HuH-7.5 (cell line): ENCODE measurements at regions not wholly inside any gene's neighbourhood (a gene's known extent, or its start where the extent isn't known, plus 50 kb on each side); places are given as distances from the start of the nearest gene placed in this dataset.
A peak's percentile ranks its signal among the peaks of the same experiment; 100 is the strongest.
"Not testable (repeated sequence)": the region's sequence is repeated elsewhere in the genome, so short reads cannot be mapped to it uniquely, and the experiment has no call there.

Source experiments
- DNase-seq: peaks from one replicate; pipeline ENCODE4 v3.0.0; 2011; ENCODE audit warnings: low spot score

DNA sequence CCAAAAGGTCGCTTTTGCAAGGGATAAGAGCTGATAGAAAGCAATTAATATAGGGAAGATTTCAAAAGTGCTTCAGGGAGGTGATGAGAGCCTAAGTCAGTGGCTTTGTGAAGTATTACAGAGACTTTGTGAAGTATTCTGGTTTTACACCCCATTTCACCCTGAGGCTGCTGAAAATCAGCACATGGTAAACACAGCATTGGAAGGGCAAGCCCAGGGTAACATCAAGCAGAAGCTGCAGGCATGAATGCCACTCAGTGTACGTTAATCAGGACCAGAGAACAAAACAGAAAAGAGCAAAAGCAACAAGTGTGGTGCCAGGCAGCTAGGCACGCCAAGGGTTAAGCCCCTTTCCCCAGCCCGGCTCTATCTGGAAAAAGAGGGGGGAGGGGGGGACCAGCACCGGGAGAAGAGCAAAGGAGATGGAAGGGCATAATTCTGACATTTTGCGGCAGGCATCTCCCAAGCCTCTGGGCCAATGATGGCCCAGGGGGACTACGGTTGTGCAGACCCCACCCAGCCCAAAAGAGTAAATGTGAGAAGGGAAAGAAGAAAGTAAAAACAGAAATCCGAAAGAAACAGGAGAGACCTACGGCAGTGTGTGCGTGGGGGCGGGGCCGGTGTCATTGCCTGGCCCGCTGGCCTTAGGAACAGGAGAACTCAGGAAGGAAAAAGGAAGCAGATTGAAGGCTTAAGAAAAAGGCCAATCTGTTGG, 58.9 kb downstream of the DHRS2 start:
- no peak for DNase-seq

DNA sequence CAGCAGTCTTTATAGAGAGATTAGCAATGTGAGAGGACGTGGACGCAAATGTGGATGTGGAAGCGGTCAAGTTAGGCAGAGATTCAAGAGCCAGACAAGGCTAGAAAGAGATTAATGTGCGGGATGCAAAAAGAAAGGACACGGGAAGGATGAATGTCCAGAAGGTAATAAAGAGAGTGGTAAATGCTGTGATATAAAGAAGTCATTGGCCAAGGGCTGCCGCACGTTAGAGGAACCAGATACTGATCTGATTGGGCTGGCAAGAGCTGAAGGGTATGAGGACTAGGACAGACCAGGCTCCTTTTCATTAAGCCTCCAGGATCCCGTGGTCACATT, 59.5 kb downstream of the DHRS2 start:
- DNase-seq: no peak

DNA sequence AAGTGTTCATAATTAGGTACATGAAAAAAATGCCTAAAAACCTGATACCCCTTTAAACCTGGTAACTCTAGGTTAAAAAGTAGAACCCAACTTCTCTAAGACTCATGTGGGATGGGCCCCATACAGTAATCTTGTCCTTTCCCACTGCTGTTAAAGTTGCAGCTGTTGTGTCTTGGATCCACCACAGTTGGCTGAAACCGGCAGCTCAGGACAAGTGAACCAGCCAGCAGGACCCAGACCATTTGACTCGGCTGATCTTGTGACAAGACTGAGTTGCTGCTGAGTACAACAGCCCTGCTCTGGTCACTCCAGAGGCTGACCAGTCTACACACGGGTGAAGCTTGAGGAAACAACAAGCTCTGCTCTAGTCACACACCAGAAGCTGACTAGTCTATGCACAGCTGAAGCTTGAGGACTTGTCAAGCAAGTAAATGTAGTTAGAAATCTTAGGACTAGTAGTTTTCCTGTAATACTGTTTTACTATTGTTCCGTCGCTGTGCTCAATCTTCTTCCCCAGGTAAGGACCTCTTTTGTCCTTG, 60.6 kb downstream of the DHRS2 start:
- no peak for DNase-seq

DNA sequence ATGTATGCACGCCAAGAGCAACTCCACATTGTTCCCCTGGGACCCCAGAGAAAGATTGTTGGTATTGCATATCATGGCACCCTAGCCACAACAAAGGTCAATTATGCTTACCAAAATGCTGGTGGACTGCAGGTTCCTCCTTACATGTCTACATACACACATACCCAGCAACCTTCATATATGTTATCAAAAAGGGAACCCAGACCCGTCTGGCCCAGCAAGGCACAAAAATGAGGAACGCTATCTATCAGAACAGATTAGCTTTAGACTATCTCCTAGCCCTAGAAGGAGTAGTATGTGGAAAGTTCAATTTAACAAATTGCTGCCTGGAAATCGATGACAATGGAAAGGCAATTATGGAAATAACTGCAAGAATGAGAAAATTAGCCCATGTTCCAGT, 61.5 kb downstream of the DHRS2 start:
- no peak for DNase-seq

DNA sequence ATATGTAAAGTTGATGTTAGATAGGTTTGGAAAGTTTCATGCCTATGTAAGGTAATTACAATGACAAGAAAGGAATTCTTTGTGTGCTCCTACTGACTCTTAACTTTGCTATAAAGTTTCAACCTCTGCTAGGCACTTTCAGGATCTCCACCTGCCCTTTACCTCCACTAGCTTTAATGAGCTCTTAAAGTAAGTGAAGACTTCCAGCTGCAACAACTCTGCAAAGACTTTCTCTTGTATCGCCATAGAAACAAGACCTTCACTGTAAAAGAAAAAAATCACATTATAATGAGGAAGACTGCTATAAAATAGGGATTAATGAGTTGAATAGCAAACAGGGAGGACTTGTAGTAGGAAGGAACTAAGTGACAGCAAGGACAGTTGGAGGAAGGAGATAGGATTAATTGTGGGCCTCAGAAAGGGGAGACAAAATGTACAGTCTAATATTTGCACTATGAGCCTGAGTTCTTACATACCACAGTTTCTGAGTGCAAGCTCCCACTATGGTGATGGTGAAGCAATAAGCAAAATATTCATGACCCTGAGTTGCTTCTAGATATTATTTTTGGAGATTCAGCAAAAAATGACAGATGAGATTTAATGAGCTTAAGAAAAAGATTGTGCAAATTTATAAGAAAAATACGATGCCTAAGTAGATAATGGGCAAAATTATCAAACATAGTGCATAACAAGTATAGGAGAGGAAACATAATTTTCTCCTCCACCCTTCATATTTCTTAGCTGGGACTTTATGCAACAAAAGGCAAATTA, 66.7 kb downstream of the DHRS2 start:
- no peak for DNase-seq

DNA sequence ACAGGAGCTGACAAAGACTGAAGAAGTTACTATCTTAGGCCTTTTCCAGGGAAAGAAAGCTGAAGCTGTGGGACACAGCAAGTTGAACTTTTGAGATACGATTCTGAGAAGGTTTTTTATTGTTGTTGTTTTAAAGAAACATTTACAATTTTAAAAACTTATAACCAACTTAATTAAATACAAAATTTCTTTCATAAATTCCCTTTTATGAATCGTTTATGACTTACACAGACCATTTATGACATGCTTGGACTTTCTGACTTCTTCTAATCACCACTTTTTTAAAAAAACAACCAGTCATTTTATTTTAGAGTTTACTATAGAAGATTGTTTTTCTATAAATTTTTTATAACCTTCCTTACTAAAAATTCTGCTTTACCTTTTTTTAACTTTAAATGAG, 68.7 kb downstream of the DHRS2 start:
- no peak for DNase-seq

DNA sequence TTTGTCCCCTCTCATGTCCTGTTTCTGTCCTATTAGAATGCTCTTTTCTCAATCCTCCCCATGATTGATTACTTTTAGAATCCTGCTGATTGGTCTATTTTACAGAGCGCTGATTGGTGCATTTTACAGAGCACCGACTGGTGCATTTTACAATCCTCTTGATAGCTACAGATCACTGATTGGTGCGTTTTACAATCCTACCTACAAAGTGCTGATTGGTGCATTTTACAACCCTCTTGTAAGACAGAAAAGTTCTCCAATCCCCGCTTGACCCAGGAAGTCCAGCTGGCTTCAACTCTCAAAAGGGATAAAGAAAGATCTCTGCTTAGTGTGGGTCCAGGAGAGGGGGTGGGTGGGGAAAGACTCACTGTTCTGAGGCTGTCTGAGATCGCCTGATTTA, 71.3 kb downstream of the DHRS2 start:
- no peak for DNase-seq

DNA sequence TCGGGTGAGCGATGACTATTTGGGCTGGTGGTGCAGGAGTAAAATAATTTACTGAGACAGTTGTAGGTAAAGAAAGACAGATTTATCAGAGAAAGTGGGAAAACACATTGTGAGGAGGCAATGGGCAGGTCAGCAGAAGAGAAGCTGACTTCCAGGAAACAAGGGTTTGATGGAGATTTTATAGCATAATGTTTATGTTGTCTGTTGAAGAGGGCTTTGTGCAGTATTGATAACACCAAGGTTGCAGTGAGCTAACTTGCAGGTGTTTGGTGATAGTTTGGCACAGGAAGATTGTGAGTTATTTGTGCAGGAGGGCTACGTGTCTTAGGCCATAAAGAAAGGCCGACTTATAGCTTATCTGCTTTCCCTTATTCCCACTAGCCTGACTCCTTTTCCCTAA, 72.2 kb downstream of the DHRS2 start:
- DNase-seq: no peak

DNA sequence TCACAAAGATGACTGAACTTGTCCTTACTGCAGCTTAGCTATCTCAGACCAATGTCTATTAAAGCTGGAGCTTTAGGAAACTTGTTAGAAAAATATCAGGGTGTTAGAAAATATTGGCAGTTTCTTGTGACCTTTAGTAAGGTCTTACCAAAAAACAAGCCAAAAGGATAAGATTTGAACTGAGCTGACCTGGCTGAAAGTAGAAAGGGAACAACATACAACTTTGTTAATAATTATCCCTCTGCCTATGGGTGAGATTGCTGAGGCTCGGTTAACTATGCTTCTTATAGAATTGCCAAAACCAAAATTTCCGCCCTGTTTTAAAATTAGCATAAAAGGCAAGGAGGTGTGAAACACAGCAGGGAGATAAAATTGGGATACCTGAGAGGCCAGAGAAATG, 73.8 kb downstream of the DHRS2 start:
- no peak for DNase-seq

DNA sequence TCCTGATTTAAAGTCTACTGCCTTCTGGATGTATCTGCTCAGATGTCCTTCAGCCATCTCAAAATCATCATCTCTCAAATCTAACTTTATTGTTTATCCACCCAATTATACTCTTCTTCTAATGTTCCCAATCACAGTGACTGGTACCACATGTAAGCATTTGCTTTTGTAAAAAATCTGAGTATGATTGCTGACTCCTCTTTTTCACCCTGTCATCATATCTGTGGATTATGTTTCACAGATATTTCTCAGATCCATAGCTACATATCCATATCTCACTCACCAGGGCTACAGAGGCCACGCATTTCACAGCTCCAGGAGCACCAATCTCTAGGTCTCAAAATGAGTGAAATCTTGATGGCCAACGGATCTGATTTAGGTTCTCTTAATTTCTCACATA, 76.1 kb downstream of the DHRS2 start:
- DNase-seq: no peak

DNA sequence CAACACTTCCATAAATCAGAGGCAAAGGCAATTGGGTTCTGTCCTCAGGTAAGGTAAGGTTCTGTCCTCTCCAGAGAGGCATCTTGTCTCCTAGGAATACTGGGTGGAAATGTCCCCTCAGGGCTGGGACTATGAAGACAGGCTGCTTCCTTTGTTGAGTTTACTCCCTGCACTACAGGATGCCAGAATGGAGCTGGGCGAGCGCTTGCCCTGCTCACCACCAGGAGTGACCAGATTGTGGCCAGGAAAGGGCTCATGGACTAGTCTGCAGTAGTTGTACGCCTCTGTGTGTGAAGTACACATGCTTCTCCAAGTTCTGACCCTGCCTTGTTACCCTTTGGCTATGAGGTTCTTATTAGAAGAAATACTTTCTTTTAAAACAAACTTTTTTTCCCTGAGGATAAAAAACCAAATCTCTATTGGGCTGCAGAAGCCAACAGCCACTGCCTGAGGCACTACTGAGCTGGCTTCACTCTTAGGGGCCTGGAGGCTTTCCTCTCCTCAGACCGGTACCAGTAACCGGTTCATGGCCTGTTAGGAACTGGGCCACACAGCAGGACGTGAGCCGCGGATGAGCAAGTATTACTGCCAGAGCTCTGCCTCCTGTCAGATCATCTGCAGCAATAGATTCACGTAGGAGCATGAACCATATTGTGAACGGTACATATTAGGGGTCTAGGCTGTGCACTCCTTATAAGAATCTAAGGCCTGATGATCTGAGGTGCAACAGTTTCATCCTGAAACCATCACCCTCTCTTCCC, 83.2 kb downstream of the DHRS2 start:
- no peak for DNase-seq

DNA sequence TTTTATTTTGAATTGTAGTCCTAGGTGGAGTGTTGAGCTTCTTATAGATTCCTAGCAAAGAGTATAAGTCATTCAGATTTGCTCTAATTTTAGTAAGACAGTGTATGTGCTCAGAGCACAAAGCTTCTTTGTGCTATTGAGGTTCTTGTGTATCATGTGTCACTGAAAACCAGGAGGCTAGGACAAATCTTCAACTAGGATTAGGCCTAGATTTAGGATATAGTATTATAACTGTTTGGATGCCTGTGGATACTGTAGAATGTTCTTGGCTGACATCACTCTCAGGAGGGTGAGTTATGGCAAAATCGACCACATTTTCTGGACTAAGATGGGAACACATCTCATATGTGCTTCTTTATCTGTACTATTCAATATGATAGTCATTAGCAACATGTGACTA, 86.5 kb downstream of the DHRS2 start:
- DNase-seq: no peak

DNA sequence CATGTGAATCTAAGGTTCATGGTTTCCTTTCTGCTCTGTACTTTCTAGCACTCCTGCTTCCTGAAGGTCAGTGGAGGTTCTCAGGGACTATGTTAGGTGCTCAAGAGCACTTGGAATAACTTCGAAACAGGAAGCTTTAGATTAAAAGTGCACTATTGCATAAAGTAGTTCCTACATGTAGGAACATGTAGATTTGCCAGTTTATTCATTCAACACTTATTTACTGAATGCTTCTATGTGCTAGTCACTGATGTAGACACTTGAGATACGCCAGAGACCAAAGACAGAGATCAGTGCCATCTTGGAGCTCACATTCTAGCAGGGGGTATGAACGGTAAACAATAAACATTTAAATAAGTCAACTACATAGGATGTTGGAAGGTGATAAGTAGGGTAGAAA, 87.7 kb downstream of the DHRS2 start:
- no peak for DNase-seq

DNA sequence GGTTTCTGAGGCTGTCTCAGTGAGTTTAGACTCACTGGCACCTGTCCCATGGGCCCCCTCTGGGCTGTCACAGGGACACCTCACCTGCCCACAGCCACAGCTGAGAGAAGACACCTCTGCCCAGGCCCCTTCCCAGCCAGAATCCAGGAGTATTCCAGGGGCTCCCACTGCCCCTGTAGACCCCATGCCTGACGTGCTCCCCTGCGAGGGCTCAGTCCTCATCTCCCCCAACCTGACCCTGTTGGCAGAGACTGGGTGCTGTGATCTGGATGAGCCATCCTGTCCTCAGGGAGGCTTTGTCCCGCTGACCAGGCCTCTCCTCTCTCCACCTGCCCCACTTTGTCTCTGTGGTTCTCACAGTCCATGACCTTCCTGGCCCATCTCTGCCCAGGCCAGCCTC, 89.4 kb downstream of the DHRS2 start:
- no peak for DNase-seq

DNA sequence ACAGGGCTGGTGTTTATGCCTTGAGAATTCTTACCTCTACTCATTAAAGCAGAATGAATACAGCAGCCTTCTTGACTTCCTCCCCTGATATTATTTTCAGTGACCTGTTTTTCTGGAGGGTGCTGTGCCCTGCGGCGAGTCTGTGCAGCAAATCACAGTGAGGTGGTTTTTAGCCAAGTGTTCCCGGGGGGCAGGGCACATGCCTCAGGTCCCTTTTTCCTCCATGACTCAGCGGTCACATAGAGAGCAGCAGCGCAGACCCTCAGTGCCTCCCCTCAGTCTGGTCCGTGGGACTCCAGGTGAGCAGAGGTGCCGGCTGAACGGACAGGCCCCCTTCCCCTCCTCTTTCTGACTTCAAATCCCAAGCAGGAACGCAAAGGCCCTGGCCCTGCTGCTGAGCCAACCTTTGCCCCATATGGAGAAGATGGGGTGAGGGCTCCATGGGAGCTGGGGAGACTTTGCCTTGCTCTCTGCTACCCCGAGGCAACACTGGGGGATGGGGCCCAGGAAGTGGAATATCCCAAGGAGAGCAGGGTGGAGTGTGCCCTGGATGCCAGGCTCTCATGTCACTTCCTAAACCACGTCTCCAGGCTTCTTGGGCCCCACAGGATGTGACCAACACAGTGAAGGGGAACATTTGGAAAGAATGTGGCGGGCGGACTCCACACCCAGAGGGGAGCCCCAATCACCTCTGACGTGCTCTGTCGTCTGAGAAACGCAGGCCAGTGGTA, 90.0 kb downstream of the DHRS2 start:
- no peak for DNase-seq

DNA sequence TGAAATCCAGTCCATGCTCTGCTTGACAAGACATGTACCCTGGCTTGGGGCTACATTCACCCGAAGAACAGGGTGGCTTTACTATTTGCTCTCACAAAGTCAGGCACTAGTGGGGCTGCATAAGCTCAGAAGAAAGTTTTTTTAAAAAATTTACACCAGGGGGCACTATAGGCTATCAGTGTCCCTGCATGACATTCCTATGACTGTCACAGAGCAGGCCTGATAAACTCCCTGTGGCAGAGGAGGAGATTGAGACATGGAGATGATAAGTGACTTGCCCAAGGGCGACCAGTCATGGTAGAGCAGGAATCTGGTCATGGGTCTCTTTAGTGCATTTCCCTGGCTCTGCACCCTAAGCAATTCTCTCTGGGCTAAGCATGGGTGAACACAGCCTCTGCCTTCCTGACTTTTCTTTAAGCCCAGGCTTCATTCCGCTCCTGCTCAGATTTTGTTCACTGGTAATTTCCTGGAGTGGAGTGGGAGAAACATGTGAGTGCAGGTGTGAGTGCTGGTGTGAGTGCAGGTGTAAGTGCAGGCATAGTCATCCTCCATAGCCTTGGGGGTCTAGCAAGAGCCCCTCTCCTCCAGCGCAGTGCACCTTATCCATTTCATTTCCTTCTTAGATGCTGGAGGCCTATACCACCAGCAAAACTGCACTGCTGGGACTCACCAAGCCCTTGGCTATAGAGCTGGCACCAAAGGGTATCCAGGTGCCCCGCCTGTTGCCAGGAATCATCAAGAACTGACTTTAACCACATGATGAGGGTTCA, 91.6 kb downstream of the DHRS2 start:
- DNase-seq: peak; percentile 60

DNA sequence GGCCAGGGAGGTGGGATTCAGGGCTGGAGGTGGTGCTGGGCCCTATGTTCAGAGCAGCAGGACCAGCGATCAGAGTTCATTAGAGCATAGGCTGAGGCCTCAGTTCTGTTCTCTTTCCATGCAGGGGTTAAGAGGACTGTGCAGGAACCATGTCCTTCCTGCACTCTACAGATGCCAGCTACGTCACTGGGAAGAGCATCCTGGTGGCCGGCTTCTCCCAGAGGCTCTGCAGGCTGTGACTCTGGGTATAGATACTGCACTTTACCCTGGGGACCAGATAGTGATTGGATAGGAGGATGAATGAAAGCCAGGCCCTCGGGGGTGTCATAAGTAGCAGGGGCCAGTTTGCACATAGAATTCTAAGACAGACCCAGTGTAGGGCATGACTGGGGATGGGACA, 92.6 kb downstream of the DHRS2 start:
- no peak for DNase-seq

DNA sequence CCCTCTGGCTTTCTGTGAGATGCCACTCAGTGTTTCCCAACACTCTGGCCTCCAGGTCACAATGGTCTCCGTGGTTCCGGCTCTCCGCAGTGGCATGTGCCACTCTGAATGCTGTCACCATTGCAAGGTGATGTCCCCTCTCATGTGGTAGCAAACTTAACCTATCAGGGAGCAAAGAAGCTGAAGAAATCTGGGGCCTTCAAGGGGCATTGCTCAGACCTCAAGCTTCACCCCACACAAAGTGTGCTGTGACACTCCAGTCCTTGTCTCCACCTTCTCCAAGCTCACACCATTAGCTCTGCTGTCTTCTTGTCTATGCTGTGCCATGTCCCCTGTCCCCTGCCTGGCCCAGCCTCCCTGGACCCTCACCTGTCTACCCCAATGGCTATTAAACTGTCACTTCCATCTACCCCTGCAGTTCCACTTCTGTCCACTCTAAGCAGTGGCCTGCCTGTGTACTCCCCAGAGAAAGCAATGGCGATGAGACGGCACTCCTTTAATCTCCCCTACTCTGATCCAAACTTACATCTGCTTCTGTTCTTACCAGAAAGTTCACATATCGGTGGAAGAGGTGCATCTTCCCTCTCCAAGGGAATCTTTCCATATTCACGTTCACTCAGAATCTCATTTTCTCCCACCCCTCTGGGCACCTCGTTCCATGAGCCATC, 93.7 kb downstream of the DHRS2 start:
- no peak for DNase-seq

DNA sequence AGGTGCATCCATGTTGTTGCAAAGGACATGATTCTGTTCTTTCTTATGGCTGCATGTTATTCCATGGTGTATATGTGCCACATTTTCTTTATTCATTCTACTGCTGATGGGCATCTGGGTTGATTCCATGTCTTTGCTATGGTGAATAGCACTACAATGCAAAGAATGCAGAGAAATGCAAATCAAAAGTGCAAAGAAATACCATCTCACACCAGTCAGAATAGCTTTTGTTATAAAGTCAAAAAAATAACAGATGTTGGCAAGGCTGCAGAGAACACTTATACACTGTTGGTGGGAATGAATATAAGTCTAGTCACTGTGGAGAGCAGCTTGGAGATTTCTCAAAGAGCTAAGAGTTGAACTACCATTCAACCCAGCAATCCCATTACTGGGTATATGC, 99.2 kb downstream of the DHRS2 start:
- no peak for DNase-seq

DNA sequence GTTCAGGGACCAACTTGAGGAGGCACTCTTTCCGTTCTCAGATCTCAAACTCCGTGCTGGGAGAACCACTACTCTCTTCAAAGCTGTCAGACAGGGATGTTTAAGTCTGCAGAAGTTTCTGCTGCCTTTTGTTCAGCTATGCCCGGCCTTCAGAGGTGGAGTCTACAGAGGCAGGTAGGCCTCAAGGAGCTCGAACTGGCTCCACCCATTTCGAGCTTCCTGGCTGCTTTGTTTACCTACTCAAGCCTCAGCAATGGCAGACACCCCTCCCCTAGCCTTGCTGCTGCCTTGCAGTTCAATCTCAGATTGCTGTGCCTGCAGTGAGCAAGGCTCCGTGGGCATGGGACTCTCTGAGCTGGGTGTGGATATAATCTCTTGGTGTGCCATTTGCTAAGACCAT, 108.2 kb downstream of the DHRS2 start:
- DNase-seq: not testable (repeated sequence)

DNA sequence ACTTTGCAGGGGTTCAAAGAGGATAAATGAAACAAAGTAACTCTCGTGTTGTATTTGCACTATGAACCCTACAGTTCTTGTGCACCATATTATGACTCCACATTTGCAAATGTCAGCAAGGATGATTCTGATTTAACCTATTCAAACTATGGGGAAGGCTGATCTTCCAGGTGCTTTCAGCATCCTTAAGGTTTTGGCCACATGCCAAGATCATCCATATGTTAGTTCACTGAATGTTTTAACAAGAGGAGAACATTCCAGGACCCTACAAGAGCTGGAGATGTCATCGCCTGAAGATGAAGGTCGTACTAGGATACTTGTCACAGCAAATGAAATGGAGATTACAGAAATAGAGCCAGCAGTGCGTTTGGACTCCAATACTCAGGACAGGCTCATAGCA, 114.2 kb downstream of the DHRS2 start:
- DNase-seq: no peak
